Calu3 (cell line): ENCODE measurements at regions not wholly inside any gene's neighbourhood (a gene's known extent, or its start where the extent isn't known, plus 50 kb on each side); places are given as distances from the start of the nearest gene placed in this dataset.
"Not testable (repeated sequence)": the region's sequence is repeated elsewhere in the genome, so short reads cannot be mapped to it uniquely, and the experiment has no call there.

Experiments
- BruUV-seq: library from RNA; stranded (reverse); fragments of 400-500 nt; replicated peaks from 2 replicates; lab custom pipeline; 2021; lab: Mats Ljungman, UMichigan
- CTCF ChIA-PET: fragments of 300-600 bp; sonication (Branson Sonifier 250); formaldehyde crosslinking; loops from one replicate; lab custom pipeline; 2022; ENCODE audit warnings: antibody characterized with exemption; lab: Charles Lee
- DNase-seq: peaks from one replicate; pipeline ENCODE4 v3.0.0; 2022
- H3K27ac Mint-ChIP-seq: one replicate; pipeline ENCODE4 v1.8.0; 2022; ENCODE audit warnings: mixed read lengths; ENCODE audit not compliant: unreplicated experiment
- H3K27me3 Mint-ChIP-seq: one replicate; pipeline ENCODE4 v1.8.0; 2022; ENCODE audit warnings: mixed read lengths; ENCODE audit not compliant: unreplicated experiment
- H3K36me3 Mint-ChIP-seq: one replicate; pipeline ENCODE4 v1.8.0; 2022; ENCODE audit warnings: mild to moderate bottlenecking, moderate library complexity, mixed read lengths; ENCODE audit not compliant: insufficient read depth, unreplicated experiment
- H3K4me1 Mint-ChIP-seq: one replicate; pipeline ENCODE4 v1.8.0; 2022; ENCODE audit warnings: mild to moderate bottlenecking, low read depth, mixed read lengths; ENCODE audit not compliant: unreplicated experiment
- H3K4me3 Mint-ChIP-seq: one replicate; pipeline ENCODE4 v1.8.0; 2022; ENCODE audit warnings: mild to moderate bottlenecking, low read depth, moderate library complexity, mixed read lengths; ENCODE audit not compliant: unreplicated experiment
- H3K9me3 Mint-ChIP-seq: one replicate; pipeline ENCODE4 v1.8.0; 2022; ENCODE audit warnings: low read depth, mixed read lengths; ENCODE audit not compliant: unreplicated experiment
- CTCF ChIP-seq: fragments of 200-600 bp; IDR thresholded peaks from one replicate; pipeline ENCODE4 v1.8.0; 2022; ENCODE audit warnings: antibody characterized with exemption; ENCODE audit not compliant: unreplicated experiment
- intact Hi-C: fragments of 100-400 bp; cut with micrococcal nuclease; formaldehyde crosslinking; loops from one replicate; pipeline ENCODE4 v1.10.0; 2022; ENCODE audit not compliant: unreplicated experiment

- no TSS peak for BruUV-seq
- DNase-seq: no peak
- Mint-ChIP-seq H3K36me3 (no peaks in the 10 kb centered on the region), H3K27me3 (no peaks in the 10 kb centered on the region), H3K27ac (no peak overlapping the region), H3K4me1 (peaks cover 6% of the 10 kb centered on the region), H3K9me3 (no peaks in the 10 kb centered on the region), H3K4me3 (no peak overlapping the region)
- TF ChIP-seq CTCF: no peak
- intact Hi-C loops: no loop called here
- CTCF ChIA-PET: no interaction called here
Measured at GRCh38 chr5:52013523-52013922, 630.3 kb downstream of the ISL1 start.

- H3K27ac Mint-ChIP-seq: no peak overlapping the region
- no peak for DNase-seq
- H3K4me1 Mint-ChIP-seq: no peaks in the 10 kb centered on the region
- H3K4me3 Mint-ChIP-seq: no peak overlapping the region
- no peak for TF ChIP-seq CTCF
- CTCF ChIA-PET: no interaction called here
- no TSS peak for BruUV-seq
- no peaks in the 10 kb centered on the region for H3K36me3 Mint-ChIP-seq
- H3K27me3 Mint-ChIP-seq: no peaks in the 10 kb centered on the region
- intact Hi-C loops: no loop called here
- H3K9me3 Mint-ChIP-seq: no peaks in the 10 kb centered on the region
Measured at GRCh38 chr5:52015760-52016159, 632.5 kb downstream of the ISL1 start.

- H3K27ac Mint-ChIP-seq: no peak overlapping the region
- H3K36me3 Mint-ChIP-seq: no peaks in the 10 kb centered on the region
- no peaks in the 10 kb centered on the region for H3K4me1 Mint-ChIP-seq
- intact Hi-C loops: no loop called here
- no peak for TF ChIP-seq CTCF
- CTCF ChIA-PET: no interaction called here
- no TSS peak for BruUV-seq
- no peak for DNase-seq
- no peaks in the 10 kb centered on the region for H3K27me3 Mint-ChIP-seq
- no peaks in the 10 kb centered on the region for H3K9me3 Mint-ChIP-seq
- H3K4me3 Mint-ChIP-seq: no peak overlapping the region
Measured at GRCh38 chr5:52017567-52017966, 634.3 kb downstream of the ISL1 start.

- BruUV-seq: no TSS peak
- intact Hi-C loops: no loop called here
Measured at GRCh38 chr5:52024359-52024758, 641.1 kb downstream of the ISL1 start.

GRCh38 chr5:52029836-52030235 lies 646.6 kb downstream of the ISL1 start:
- H3K4me3 Mint-ChIP-seq, H3K27ac Mint-ChIP-seq, H3K4me1 Mint-ChIP-seq, H3K27me3 Mint-ChIP-seq, DNase-seq, H3K9me3 Mint-ChIP-seq, H3K36me3 Mint-ChIP-seq, intact Hi-C loops, BruUV-seq: not testable (repeated sequence)
- CTCF ChIA-PET: interaction anchor here (0.7 kb wide), 1 partner anchor 174 kb away, joined by 3 read pairs; no protein-coding TSS in a partner anchor

More at GRCh38 chr5:52024359-52024758, 641.1 kb downstream of the ISL1 start:
- no peak overlapping the region for H3K4me3 Mint-ChIP-seq
- CTCF ChIA-PET: no interaction called here
- H3K36me3 Mint-ChIP-seq: no peaks in the 10 kb centered on the region
- no peak for DNase-seq
- H3K9me3 Mint-ChIP-seq: no peaks in the 10 kb centered on the region
- no peak for TF ChIP-seq CTCF
- H3K4me1 Mint-ChIP-seq: no peaks in the 10 kb centered on the region
- no peaks in the 10 kb centered on the region for H3K27me3 Mint-ChIP-seq
- H3K27ac Mint-ChIP-seq: no peak overlapping the region
